ENCODE measurements at regions not wholly inside any gene's neighbourhood (a gene's known extent, or its start where the extent isn't known, plus 50 kb on each side); places are given as distances from the start of the nearest gene placed in this dataset.

GRCh38 chr14:85150166-85150565 is 379.8 kb upstream of the FLRT2 start:
- WGBS = 50% methylated on average over 4 of the region's 4 CpGs
- Histone ChIP-seq H3K4me3 (no peak overlapping the region), H3K27me3 (no peaks in the 10 kb centered on the region), H3K36me3 (no peaks in the 10 kb centered on the region), H3K9me3 (no peaks in the 10 kb centered on the region), H3K4me1 (no peaks in the 10 kb centered on the region), H3K27ac (no peak overlapping the region)
- DNase-seq (ENCODE audit: low spot score in 2 of 2) = no peak
- no peak for TF ChIP-seq POLR2AphosphoS5 (IDR thresholded peaks at IDR 0.05)
- no peak for TF ChIP-seq EP300 (IDR thresholded peaks at IDR 0.05)

GRCh38 chr14:85154714-85155113 is 375.2 kb upstream of the FLRT2 start:
- TF ChIP-seq POLR2AphosphoS5 (IDR thresholded peaks at IDR 0.05) = no peak
- no peak for TF ChIP-seq CTCF (IDR thresholded peaks at IDR 0.05)
- no peak for TF ChIP-seq POLR2A (IDR thresholded peaks at IDR 0.05)
- no peak for TF ChIP-seq EP300 (IDR thresholded peaks at IDR 0.05)
- no peak for DNase-seq (ENCODE audit: low spot score in 2 of 2)
- Histone ChIP-seq H3K4me3 (no peak overlapping the region), H3K36me3 (no peaks in the 10 kb centered on the region), H3K4me1 (peaks cover 7% of the 10 kb centered on the region), H3K27me3 (no peaks in the 10 kb centered on the region), H3K9me3 (no peaks in the 10 kb centered on the region), H3K27ac (no peak overlapping the region)
- WGBS = 75% methylated on average over 3 of the region's 3 CpGs

GRCh38 chr14:85156319-85156718 is 373.6 kb upstream of the FLRT2 start:
- no peak overlapping the region for H3K4me3 ChIP-seq
- no peaks in the 10 kb centered on the region for H3K36me3 ChIP-seq
- no peak overlapping the region for H3K27ac ChIP-seq
- no peaks in the 10 kb centered on the region for H3K9me3 ChIP-seq
- no peak for DNase-seq (ENCODE audit: low spot score in 2 of 2)
- TF ChIP-seq EP300 (IDR thresholded peaks at IDR 0.05) (no peak), POLR2AphosphoS5 (IDR thresholded peaks at IDR 0.05) (no peak), POLR2A (IDR thresholded peaks at IDR 0.05) (no peak), CTCF (IDR thresholded peaks at IDR 0.05) (no peak)
- peaks cover 7% of the 10 kb centered on the region for H3K4me1 ChIP-seq
- H3K27me3 ChIP-seq = no peaks in the 10 kb centered on the region

GRCh38 chr14:85159726-85160125 is 370.2 kb upstream of the FLRT2 start:
- TF ChIP-seq EP300 (IDR thresholded peaks at IDR 0.05) (no peak), CTCF (IDR thresholded peaks at IDR 0.05) (no peak), POLR2A (IDR thresholded peaks at IDR 0.05) (no peak), POLR2AphosphoS5 (IDR thresholded peaks at IDR 0.05) (no peak)
- H3K36me3 ChIP-seq = no peaks in the 10 kb centered on the region
- no peak overlapping the region for H3K27ac ChIP-seq
- DNase-seq (ENCODE audit: low spot score in 2 of 2) = no peak
- H3K27me3 ChIP-seq = no peaks in the 10 kb centered on the region
- no peak overlapping the region for H3K4me3 ChIP-seq
- peaks cover 7% of the 10 kb centered on the region for H3K4me1 ChIP-seq
- no peaks in the 10 kb centered on the region for H3K9me3 ChIP-seq

- TF ChIP-seq POLR2A (IDR thresholded peaks at IDR 0.05) (no peak), CTCF (IDR thresholded peaks at IDR 0.05) (no peak), EP300 (IDR thresholded peaks at IDR 0.05) (no peak), POLR2AphosphoS5 (IDR thresholded peaks at IDR 0.05) (no peak)
- DNase-seq (ENCODE audit: low spot score in 2 of 2) = no peak
Observed at GRCh38 chr14:85165094-85165493, 364.9 kb upstream of the FLRT2 start.

GRCh38 chr14:85169381-85169780 is 360.6 kb upstream of the FLRT2 start:
- H3K4me3 ChIP-seq = no peak overlapping the region
- no peaks in the 10 kb centered on the region for H3K36me3 ChIP-seq
- peaks cover 3% of the 10 kb centered on the region for H3K4me1 ChIP-seq
- no peaks in the 10 kb centered on the region for H3K27me3 ChIP-seq
- no peak overlapping the region for H3K27ac ChIP-seq
- no peak for DNase-seq (ENCODE audit: low spot score in 2 of 2)
- no peak for TF ChIP-seq POLR2A (IDR thresholded peaks at IDR 0.05)
- no peak for TF ChIP-seq EP300 (IDR thresholded peaks at IDR 0.05)
- no peak for TF ChIP-seq POLR2AphosphoS5 (IDR thresholded peaks at IDR 0.05)
- TF ChIP-seq CTCF (IDR thresholded peaks at IDR 0.05) = no peak
- no peaks in the 10 kb centered on the region for H3K9me3 ChIP-seq

More at GRCh38 chr14:85165094-85165493, 364.9 kb upstream of the FLRT2 start:
- no peak overlapping the region for H3K27ac ChIP-seq
- 61% methylated on average over 3 of the region's 3 CpGs for WGBS
- no peaks in the 10 kb centered on the region for H3K9me3 ChIP-seq
- H3K36me3 ChIP-seq = no peaks in the 10 kb centered on the region
- no peak overlapping the region for H3K4me3 ChIP-seq
- no peaks in the 10 kb centered on the region for H3K27me3 ChIP-seq
- H3K4me1 ChIP-seq = no peaks in the 10 kb centered on the region
